Omental fat pad (tissue), 3 donors: ENCODE measurements at regions not wholly inside any gene's neighbourhood (a gene's known extent, or its start where the extent isn't known, plus 50 kb on each side); places are given as distances from the start of the nearest gene placed in this dataset.

Source experiments
- ATAC-seq: fragments of 150-250 bp; one replicate; pipeline ENCODE4 v1.9.1; 2016; ENCODE audit warnings: mild to moderate bottlenecking, moderate library complexity; ENCODE audit not compliant: low FRiP score
- DNase-seq: peaks from one replicate; pipeline ENCODE4 v3.0.0-alpha.2; 2019; ENCODE audit warnings: low spot score
- TF ChIP-seq, protein P1 (sequence below), 3 donors: fragments of 450-650 bp; IDR thresholded peaks; one replicate each; pipeline ENCODE4 v1.5.1; 2016 to 2017; ENCODE audit warnings: antibody characterized with exemption in 3 of 3, mild to moderate bottlenecking in 3 of 3, moderate library complexity in 2 of 3

- DNase-seq (no peak), ATAC-seq (no peak)
- TF ChIP-seq, protein P1, sequence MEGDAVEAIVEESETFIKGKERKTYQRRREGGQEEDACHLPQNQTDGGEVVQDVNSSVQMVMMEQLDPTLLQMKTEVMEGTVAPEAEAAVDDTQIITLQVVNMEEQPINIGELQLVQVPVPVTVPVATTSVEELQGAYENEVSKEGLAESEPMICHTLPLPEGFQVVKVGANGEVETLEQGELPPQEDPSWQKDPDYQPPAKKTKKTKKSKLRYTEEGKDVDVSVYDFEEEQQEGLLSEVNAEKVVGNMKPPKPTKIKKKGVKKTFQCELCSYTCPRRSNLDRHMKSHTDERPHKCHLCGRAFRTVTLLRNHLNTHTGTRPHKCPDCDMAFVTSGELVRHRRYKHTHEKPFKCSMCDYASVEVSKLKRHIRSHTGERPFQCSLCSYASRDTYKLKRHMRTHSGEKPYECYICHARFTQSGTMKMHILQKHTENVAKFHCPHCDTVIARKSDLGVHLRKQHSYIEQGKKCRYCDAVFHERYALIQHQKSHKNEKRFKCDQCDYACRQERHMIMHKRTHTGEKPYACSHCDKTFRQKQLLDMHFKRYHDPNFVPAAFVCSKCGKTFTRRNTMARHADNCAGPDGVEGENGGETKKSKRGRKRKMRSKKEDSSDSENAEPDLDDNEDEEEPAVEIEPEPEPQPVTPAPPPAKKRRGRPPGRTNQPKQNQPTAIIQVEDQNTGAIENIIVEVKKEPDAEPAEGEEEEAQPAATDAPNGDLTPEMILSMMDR (IDR thresholded peaks at IDR 0.05): no peak
Measured at GRCh38 chr14:22478247-22478646, 110.8 kb downstream of the DAD1 start.

DNA sequence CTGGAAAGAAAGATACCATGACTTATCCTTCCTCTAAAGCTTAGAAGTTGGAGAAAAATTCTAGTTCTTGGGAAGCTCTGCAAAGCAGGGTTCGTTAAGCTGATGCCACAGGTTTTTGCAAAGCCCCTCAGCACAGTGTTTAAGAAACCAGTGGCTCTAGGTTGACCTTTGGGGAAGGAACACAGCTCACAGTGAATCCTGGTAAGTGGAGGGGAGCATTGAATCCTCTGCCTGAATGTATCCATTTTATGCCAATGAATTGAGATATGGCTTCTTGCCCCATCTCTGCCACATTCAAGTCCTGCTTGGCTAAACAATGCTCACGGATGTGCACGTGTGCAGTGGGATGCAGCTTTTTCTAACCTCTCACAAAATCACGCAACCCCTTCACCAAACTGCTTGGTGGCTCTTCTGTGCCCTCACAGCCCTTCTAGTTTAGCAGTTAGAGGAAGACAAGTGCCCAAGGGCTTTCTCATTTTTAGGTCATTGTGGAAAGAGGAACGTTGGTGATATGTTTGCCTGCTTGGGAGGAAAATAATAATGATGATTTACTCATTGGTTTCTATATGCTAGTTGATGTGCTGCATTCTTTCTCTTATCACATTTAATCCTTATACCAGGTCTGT lies 111.3 kb downstream of the DAD1 start:
- ATAC-seq: no peak
- TF ChIP-seq, protein P1 (IDR thresholded peaks at IDR 0.05): no peak
- DNase-seq: no peak

DNA sequence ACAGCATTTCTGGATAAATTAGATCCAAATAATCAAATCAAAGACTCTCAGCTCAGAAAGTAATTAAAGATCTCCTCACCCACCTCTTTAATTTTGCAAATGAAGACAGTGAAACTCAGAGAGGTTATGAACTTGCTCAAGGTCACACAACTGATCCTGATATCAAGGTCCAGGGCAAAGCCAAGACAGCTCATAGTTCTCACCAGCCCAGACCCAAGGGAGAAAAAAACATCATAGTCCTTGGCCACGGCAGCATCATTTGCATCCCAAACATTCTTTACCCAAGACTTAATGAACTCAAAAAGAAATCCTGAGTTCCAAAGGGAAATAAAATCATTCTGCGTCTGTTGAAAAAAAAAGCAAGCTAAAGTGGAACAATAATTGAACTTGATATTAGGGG lies 112.1 kb downstream of the DAD1 start:
- no peak for DNase-seq
- TF ChIP-seq, protein P1 (IDR thresholded peaks at IDR 0.05): no peak
- no peak for ATAC-seq

- TF ChIP-seq, protein P1 (IDR thresholded peaks at IDR 0.05): no peak
- DNase-seq: no peak
- no peak for ATAC-seq
Measured at GRCh38 chr14:22476005-22476751, 112.8 kb downstream of the DAD1 start.

DNA sequence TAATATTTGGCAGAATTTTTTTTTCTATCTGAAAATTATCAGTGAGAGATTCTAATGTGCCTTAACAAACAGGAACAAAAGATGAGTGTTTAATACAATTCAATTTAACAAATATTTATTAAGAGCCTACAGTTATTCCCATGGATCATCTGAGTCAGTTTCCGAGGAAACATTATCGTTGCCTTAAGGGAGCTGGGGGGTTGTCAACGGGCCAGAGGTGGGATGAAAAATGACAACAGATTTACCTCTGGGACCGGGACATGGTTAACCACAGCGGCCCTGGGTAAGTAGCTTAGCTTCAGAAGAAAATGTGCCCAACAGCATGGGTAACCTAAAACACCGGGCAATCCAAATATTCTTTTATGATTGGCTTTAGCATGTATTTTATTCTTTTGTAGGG lies 113.6 kb downstream of the DAD1 start:
- DNase-seq (no peak), ATAC-seq (no peak)
- TF ChIP-seq, protein P1 (IDR thresholded peaks at IDR 0.05): no peak

DNA sequence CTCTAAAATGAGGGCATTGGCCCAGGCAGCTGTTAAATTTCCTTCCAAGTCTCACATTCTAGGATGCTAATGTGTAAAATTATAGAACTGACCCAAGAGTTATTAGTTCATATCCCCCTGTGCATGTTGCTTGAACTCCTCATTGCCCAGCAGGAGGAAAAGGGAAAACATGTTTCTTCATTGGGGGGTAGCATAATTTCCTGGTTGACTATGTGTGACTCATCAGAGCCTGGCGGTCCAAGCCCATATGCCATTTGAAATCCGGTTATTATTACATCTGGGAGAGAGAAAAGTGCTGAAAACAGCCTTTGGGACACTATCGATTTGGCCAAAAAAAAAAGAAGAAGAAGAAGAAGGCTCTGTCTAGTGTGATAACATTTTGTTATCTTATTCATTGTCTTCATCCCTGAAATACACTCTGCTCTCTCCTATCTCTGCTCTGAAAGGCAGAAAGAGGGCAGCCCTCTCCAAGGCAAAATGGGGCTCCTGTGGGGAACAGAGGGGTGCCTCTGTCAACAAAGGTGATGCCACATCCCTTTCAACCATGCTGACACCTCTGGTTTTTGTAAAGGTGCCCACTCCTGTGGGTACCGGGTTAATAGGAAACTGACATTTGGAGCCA lies 114.2 kb downstream of the DAD1 start:
- TF ChIP-seq, protein P1 (IDR thresholded peaks at IDR 0.05): no peak
- ATAC-seq: no peak
- no peak for DNase-seq
